GM21619 (cell line): ENCODE measurements at regions not wholly inside any gene's neighbourhood (a gene's known extent, or its start where the extent isn't known, plus 50 kb on each side); places are given as distances from the start of the nearest gene placed in this dataset.
A peak's percentile ranks its signal among the peaks of the same experiment; 100 is the strongest.
"Not testable (repeated sequence)": the region's sequence is repeated elsewhere in the genome, so short reads cannot be mapped to it uniquely, and the experiment has no call there.

Source experiments
- ATAC-seq: cut with Tn5 transposase; IDR thresholded peaks from one replicate; pipeline ENCODE4 v1.9.1; 2021; ENCODE audit not compliant: unreplicated experiment

DNA sequence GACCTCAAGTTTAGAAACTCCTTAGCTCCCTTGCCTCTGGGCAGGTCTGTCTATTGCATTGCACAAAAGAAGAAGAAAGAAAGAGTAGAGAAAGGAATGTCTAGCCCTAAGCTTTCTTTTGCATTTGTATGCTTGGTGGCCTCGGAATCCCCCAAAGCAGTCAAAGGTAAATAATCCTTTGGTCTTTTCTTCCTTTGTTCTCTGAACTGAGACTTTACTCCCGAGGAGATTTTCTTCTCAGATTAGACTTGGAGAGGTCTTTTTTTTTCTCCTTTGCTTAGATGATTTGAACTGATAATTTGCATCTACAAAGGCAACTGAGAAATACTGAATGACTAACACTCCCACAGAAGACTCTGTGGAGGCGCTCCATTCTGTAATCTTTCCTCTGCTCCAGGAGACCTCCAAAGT, 93.2 kb downstream of the AKR1D1 start:
- no peak for ATAC-seq

DNA sequence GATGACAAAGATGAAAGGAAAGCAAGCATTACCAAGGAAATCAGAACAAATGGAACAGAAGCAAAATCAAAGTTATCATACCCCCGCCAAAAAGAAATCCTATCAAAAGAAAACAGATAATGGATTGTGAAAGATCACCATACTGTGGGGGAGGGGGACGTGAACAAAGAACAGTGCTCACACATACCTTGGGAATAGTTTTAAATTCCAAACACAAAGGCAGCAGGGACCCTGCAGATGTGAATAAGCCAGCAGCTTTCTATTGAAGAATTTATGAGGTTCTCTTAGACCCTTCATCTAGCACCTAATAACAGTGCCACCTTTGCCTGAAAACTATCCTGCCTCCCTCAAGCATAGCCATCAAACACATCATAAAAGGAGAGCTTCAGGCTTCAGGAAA, 94.0 kb downstream of the AKR1D1 start:
- no peak for ATAC-seq

DNA sequence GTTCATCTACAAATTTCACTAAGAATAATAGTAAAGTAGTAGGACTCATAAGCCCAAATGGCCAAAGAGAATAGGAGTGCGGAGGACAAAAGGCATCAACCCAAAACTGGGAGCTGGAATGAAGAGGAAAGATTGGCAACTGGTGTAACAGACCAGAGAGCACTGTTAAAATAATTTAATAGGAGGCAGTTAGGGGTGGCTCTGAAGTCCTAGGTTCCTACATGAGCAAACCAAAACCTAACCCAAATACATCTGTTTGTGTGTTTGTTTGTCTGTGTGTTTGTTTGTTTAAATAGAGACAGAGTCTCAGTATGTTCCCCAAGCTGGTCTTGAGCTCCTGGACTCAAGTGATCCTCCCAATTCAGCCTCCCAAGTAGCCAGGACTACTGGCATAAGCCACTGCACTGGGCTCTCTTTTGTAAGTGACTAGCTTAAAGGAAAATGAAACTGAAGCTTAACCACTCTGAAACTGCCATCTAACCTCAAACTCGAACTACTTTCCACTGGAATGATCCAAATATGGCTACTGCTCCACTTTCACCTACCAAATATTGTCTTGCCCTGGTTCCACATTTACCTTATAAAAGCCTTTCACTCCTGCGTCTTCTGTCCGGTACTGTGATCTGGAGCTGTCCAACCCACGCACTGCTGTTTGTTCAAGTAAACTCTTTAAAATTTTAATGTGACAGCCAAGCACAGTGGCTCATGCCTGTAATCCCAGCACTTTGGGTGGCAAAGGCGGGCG, 94.9 kb downstream of the AKR1D1 start:
- peak; percentile 91 for ATAC-seq

DNA sequence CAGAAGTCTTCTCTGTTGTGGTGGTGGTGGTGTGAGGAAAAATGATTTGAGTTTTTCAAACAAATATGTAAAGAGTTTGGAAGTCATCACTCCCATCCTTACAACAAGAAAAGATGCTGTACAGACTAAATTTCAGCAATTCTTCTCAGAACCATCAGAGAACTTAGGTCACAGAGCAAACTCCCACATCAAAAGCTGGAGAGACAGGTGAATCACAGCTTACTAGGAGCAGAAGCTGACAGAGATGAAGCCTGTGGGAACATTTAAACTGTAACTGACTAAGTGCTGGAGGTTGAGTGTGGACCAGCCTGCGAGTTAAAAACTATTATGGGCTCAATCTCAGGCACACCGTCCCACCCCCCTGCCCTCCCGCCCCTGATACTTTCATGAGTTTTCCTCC, 97.3 kb downstream of the AKR1D1 start:
- ATAC-seq: no peak

DNA sequence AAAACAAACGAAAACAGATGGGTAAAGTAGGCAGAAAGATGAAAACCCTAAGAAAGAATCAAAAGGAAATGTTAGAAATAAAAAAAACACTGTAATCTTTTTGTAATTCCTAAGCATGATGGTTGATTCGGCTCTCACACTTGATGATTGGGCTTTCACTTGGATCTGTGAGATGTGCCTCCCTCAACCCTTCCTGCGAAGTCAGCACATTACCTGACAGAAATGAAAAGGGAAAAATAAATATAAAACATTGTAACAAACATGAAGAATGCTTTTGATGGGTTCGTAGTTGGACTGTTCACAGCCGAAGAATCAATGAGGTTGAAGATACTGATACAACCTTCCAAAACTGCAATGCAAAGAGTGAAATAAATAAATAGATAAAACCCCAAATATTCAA, 99.8 kb downstream of the AKR1D1 start:
- no peak for ATAC-seq

DNA sequence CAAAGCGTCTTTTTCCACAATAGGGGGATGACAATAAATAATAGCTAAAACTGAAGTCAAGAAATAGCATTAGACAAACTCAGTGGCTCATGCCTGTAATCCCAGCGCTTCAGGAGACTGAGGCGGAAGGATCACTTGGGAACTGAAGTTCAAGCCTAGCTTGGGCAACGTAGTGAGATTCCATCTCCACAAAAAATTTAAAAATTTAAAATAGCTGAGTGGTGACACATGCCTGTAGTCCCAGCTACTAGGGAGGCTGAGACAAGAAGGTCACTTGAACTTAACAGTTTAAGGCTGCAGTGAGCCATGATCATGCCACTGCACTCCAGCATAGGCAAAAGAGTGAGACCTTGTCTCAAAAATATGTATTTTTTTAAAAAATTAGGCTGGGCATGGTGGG, 107.9 kb downstream of the AKR1D1 start:
- no peak for ATAC-seq

DNA sequence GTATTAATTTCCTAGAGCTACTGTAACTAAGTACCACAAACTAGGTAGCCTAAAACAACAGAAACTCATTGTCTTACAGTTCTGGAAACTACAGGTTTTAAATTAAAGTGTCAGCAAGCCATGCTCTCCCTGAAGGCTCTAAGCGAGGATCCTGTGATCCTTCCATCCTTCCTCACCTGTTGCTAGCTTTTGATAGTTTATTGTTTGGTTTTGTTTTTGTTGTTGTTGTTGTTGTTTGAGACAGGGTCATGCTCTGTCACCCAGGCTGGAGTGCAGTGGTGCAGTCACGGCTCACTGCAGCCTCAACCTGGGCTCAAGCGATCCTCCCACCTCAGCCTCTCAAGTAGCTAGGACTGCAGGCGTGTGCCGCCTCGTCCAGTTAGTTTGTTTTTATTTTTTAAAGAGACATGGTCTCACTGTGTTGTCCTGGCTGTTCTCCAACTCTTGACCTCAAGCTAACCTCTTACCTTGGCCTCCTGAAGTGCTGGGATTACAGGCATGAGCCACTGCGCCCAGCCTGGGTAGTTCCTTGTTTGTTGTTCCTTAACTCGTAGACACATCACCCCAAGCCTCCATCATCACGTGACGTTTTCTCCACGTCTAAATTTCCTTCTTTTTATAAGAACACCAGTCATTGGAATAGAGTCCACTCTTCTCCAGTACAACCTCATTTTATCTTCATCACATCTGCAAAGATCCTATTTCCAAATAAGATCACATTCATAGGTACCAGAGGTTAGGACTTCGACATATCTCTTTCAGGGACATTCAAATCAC, 109.1 kb downstream of the AKR1D1 start:
- no peak for ATAC-seq

DNA sequence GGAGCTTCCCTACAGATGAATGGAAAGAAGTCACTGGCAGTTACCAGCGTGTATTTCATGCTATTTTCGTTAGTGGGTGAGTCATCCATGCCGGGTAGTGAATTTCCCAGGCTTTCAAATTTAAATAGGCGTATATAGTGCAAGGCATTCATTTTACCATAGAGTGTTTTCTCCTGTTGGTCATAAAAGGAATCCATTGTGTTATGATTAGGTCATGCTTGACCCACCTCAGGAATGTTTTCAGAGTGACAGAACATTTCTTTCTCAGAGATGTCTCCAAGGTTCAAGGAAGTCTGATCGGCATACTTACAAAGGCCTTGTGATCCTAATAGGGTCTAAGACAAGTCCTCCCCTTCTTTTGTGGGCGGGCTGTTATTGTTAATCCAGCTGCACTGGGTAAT, 110.7 kb downstream of the AKR1D1 start:
- no peak for ATAC-seq

DNA sequence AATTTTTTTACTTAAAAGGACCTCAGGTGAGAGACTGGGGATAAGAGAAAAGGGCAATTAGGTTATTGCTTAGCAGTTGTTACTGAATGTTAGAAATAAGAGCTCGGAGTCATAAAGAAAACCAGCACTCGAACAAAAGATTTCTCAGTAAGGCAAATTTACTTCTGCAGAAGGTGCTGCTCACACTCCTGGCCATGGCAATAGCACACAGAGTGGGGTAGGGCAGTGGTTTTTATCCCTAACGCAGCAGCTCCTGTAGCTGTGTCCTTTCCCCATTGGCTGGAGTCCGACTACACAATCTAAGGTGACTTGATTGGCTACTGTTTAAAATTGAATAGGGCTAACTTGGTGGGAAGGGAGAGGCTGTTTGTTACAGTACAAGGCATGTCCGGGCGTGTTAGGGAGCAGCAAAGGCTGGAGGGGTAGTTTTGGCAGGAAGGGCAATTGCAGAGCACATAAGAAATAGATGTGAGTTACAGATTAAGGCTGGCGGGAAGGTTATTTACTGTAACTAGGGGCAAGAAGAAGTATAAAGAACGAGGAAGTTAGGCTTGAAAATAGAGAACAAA, 112.1 kb downstream of the AKR1D1 start:
- no peak for ATAC-seq

DNA sequence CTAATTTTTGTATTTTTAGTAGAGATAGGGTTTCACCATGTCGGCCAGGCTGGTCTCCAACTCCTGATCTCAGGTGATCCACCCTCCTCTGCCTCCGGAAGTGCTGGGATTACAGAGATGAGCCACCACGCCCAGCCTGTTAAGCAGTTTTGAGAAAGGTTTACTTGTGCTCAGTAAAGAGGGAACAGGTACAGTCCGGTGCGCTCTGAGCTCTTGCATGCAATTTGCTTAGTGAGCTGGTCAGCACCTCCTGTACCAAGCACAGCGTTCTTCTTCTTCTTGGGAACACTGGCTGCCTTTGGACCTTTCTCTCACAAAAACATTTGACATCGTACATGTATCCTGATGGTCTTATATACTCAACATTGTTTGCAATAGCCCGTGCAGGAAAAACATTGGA, 118.3 kb downstream of the AKR1D1 start:
- no peak for ATAC-seq

DNA sequence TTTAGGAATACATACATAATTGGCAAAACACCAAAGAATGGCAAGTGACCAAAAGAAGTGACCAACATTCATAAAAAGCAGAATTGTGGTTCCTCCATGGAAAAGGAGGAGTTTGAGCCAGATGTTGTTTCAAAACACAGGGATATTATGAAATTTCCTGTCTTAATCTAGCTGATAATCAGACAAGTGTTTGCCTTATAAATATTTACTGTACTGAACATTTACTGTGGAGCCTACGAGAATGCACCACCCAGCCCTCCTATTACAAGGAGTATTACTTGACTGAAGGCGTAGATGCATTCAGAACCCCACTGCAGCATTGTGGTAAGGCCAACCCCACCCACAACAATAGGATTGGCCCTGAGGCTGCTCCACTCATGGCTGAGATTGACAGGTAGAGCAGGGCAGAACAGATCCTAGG, 118.9 kb downstream of the AKR1D1 start:
- ATAC-seq: no peak

DNA sequence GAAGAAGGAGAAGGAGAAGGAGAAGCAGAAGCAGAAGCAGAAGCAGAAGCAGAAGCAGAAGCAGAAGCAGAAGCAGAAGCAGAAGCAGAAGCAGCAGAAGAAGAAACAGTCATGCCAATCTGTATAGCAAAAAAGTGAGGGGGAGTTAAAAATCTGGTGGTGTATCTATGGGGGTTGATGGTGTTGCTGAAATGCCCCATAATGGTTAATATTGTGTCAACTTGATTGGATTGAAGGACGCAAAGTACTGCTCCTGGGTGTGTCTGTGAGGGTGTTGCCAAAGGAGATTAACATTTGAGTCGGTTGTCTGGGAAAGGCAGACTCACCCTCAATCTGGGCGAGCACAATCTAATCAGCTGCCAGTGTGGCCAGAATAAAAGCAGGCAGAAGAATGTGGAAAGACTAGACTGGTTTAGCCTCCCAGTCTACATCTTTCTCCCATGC, 120.3 kb downstream of the AKR1D1 start:
- ATAC-seq: not testable (repeated sequence)

DNA sequence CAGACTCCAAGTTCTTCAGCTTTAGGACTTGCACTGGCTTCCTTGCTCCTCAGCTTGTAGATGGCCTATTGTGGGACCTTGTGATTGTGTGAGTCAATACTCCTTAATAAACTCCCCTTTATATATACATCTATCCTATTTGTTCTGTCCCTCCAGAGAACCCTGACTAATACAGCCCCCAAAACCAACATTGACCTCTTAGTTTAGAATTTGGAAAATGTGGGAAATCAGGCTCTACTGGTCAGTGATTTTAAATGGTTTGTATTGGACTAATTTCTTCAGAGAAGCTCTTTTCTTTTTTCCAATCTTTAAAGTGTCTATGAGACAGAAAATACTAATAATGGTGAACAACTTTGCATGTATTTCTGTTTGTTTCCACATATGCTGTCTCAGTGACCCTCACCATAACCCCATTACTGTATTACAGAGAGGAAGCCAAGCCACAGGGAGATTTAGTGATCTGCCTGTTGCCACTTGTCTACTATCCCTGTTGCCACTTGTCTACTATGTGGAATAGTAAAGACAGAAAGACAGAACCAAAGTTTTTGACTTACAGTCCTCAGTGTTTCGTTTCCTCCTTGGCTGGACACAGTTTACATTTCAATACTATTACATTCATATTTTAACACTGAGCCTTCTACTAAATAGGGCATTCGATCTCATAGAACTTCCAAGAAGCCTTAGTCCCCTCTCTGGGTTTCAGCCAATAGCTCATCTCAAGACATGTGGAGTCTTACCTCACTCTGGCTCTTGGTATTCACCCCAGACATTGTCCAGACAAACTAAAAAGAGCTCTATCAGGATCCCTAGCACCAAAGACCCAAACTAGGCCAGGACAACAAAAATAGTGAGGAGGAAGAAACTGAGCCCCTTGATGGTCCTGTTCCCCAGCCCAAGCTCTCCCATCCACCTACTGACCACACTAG, 121.0 kb downstream of the AKR1D1 start:
- ATAC-seq: no peak

DNA sequence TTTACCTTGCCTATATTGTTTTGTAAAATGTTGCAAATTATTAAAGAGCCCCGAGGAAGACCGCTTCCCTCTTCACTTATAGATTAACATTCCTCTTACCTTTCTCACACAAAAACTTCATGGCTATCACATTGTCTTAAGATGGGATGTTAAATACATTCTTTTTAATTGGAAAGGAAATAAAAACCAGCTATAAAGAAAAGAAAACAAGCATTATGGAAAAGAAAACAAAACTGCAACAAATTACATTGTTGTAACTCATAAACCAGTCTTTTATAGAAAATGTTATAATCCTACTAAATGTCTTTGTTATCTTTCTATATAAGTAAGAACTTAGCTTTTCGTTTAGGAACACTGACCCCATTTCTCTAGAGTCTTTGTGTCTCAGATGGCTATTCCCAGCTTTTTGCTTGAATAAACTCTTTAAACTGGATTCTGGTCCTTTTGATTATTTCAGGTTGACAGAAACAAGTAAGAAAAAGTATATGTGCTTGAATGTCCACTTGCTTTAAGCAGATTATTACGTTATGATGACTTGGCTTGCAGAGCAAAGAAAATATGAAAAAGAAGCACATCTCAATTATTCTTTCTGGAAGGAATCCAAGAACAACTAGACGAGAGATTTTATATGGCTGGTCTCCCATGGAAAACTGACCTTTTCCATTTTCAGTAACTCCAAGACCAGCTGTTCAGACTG, 128.2 kb downstream of the AKR1D1 start:
- ATAC-seq: no peak

DNA sequence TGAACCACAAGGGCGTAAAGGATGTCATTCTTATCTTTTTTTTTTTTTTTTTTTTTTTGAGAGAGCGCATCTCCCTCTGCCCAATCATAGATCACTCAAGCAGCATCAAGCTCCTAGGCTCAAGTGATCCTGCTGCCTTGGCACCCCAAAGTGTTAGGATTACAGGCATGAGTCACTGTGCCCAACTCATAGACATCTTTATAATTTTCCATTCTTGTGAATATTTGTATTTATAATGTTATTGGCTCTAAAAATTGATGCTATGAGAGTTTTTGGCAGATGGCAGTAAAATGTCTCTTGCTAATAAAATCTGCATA, 128.7 kb downstream of the AKR1D1 start:
- ATAC-seq: no peak

DNA sequence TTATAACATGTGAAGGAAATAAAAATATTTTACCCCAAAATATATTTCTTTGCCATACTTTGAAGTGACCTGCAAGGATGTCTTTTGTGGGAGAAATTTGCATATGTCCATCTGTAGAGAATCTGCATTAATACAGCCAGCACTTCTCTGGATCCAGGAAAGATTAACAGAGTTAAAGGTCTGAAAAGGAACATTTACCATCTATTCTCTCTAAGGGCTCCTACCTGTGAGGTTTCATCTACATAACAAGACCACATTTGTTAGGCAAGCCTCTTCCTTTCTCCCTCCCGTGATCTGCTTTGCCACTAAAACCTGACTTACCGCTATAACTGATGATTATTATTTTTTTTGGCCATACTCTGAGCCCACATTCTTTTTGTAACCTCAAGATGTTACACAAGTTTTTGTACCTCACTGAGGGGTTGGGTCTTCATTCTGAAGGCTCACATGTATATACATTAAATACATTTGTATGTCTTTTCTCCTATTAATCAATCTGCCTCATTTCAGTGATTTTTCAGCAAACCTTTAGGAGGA, 129.4 kb downstream of the AKR1D1 start:
- ATAC-seq: no peak

DNA sequence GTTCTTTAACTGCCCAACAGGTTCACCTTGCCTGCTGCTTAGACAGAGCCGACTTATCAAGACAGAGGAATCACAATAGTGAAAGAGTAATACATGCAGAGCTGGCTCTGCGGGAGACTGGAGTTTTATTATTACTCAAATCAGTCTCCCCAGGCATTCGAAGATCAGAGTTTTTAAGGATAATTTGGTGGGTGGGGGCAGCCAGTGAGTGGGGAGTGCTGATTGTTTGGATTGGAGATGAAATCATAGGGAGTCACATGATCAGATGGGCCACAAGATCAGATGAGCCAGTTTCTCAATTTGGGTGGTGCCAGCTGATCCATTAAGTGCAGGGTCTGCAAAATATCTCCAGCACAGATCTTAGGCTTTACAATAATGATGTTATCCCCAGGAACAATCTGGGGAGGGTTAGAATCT, 131.3 kb downstream of the AKR1D1 start:
- ATAC-seq: no peak

DNA sequence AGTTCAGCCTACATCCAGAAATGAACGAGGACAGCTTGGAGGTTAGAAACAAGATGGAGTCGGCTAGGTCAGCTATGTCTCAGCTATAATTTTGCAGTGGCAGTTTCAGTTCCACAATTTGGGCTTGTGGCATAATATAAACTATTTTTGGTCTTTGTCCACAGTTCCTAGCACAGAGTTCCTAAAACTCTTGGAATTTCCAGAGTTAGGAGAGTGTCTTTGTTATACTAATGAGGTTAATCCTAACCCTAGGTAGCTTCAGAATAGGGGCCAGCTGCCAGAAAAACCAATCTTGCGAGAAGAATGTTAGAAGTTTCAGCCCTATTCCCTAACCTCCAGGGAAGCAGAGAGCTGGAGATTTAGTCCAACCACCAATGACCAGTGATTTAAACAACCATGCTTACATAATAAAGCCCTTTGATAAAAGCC, 131.9 kb downstream of the AKR1D1 start:
- ATAC-seq: no peak

DNA sequence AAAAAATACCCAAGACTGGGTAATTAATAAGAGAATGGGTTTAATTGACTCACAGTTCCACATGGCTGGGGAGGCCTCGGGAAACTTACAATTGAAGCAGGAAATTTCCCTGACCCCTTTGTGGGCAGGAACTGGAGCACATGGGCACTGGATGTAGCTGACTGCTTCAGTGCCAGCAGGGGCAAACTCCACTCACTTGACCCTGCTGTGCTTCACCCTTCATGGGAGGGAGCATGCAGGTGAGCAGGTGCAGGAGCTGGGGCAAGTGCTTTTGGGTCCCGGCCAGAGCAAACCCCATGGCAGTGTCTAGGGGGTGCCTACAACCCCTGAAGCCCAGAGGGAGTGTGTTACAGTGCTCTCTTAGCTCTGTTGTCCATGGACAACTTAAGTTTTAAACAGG, 132.6 kb downstream of the AKR1D1 start:
- no peak for ATAC-seq

DNA sequence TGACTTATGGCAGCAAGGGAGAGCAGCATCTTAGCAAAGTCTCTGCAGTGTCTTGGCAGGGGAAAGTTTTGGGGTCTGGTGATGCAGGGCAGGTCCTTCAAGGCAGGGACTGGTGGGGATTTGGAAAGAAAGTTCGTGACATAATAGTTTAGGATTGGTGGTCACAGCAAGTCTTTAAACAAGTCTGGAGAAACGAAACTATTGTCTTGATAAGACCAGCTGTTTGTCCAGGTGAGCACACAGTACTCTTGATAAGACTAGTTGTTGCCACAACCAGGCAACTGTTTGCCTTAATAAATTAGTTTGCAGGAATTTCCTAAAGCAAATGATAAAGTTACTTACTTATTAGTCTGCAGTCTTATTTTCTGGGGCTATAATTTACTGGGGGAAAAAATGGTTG, 136.1 kb downstream of the AKR1D1 start:
- ATAC-seq: no peak
